Gastrocnemius medialis (tissue), 4 donors: ENCODE measurements at regions not wholly inside any gene's neighbourhood (a gene's known extent, or its start where the extent isn't known, plus 50 kb on each side); places are given as distances from the start of the nearest gene placed in this dataset.

Experiments
- CTCF ChIP-seq, 5 experiments: fragments of 450-650 bp in 3 of 5; fragments of 200-600 bp in 2 of 5; sonication (generic) in 2 of 5; IDR thresholded peaks in 4 of 5; conservative IDR thresholded peaks in 1 of 5; 1 replicate in 4 of 5; 2 replicates in 1 of 5; pipeline ENCODE4 v1.5.1; 2016 to 2019; ENCODE audit warnings: antibody characterized with exemption in 5 of 5, mild to moderate bottlenecking in 3 of 5, moderate library complexity in 3 of 5
- POLR2A ChIP-seq, 2 donors: fragments of 450-650 bp; IDR thresholded peaks; one replicate each; pipeline ENCODE4 v1.6.1; 2017; ENCODE audit warnings: antibody characterized with exemption in 2 of 2, mild to moderate bottlenecking in 2 of 2, moderate library complexity in 2 of 2

- TF ChIP-seq CTCF (IDR thresholded peaks at IDR 0.05 in 4 of 5, conservative IDR thresholded peaks at IDR 0.05 in 1 of 5) (no peak), POLR2A (IDR thresholded peaks at IDR 0.05) (no peak)
Measured at GRCh38 chr12:93201990-93202389, 175.7 kb upstream of the NUDT4 start.
